Neural cell (in vitro differentiated cells): ENCODE measurements at regions not wholly inside any gene's neighbourhood (a gene's known extent, or its start where the extent isn't known, plus 50 kb on each side); places are given as distances from the start of the nearest gene placed in this dataset.

Experiments
- H2AFZ ChIP-seq: fragments of 200-600, 300-800 bp; sonication (generic), shearing (Covaris generic); 2 replicates; pipeline ENCODE4 v1.6.0; 2014; ENCODE audit warnings: low read depth, mild to moderate bottlenecking, antibody characterized with exemption, low read length, moderate library complexity
- H3F3A ChIP-seq: fragments of 200-600 bp; shearing (Covaris generic); 2 replicates; pipeline ENCODE4 v1.6.1; 2016; ENCODE audit warnings: mild to moderate bottlenecking, moderate library complexity, mixed read lengths, antibody characterized with exemption, low read length; ENCODE audit not compliant: insufficient read depth, poor library complexity, severe bottlenecking
- H3K27ac ChIP-seq: fragments of 200-600, 300-800 bp; sonication (generic), shearing (Covaris generic); 2 replicates; pipeline ENCODE4 v1.5.1; 2014; ENCODE audit warnings: mild to moderate bottlenecking, low read length, moderate library complexity
- H3K27me3 ChIP-seq: fragments of 300-800, 200-600 bp; sonication (generic), shearing (Covaris generic); 2 replicates; pipeline ENCODE4 v1.6.0; 2014; ENCODE audit warnings: mild to moderate bottlenecking, low read depth, low read length, moderate library complexity; ENCODE audit not compliant: insufficient read depth
- H3K36me3 ChIP-seq: fragments of 300-800, 200-600 bp; sonication (generic), shearing (Covaris generic); 2 replicates; pipeline ENCODE4 v1.5.1; 2014; ENCODE audit warnings: mild to moderate bottlenecking, antibody characterized with exemption, low read length, moderate library complexity; ENCODE audit not compliant: insufficient read depth
- H3K4me2 ChIP-seq: fragments of 300-800, 200-600 bp; sonication (generic), shearing (Covaris generic); 2 replicates; pipeline ENCODE4 v1.6.0; 2014; ENCODE audit warnings: mild to moderate bottlenecking, low read length
- H3K4me3 ChIP-seq: fragments of 300-800, 200-600 bp; sonication (generic), shearing (Covaris generic); 2 replicates; pipeline ENCODE4 v1.5.1; 2014; ENCODE audit warnings: mild to moderate bottlenecking, low read length, moderate library complexity
- H3K79me2 ChIP-seq: fragments of 200-600 bp; shearing (Covaris generic); replicated peaks from 2 replicates; pipeline ENCODE4 v1.6.0; 2014; ENCODE audit warnings: mild to moderate bottlenecking, low read length, moderate library complexity; ENCODE audit not compliant: insufficient read depth
- H3K9ac ChIP-seq: fragments of 300-800, 200-600 bp; sonication (generic), shearing (Covaris generic); 2 replicates; pipeline ENCODE4 v1.6.1; 2016; ENCODE audit warnings: mild to moderate bottlenecking, low read length, mixed read lengths
- H3K9me2 ChIP-seq: fragments of 200-600 bp; shearing (Covaris generic); 2 replicates; pipeline ENCODE4 v1.6.1; 2016; ENCODE audit warnings: mild to moderate bottlenecking, low read length, mixed read lengths; ENCODE audit not compliant: insufficient read depth
- H3K9me3 ChIP-seq: fragments of 200-600, 300-800 bp; sonication (generic), shearing (Covaris generic); 2 replicates; pipeline ENCODE4 v1.6.1; 2016; ENCODE audit warnings: mild to moderate bottlenecking, mixed run types, low read length, moderate library complexity, mixed read lengths
- H4K20me1 ChIP-seq: fragments of 200-600 bp; shearing (Covaris generic); 2 replicates; pipeline ENCODE4 v1.6.1; 2016; ENCODE audit warnings: mild to moderate bottlenecking, mixed run types; ENCODE audit not compliant: insufficient read depth
- CTCF ChIP-seq: fragments of 450-650 bp; IDR thresholded peaks from 2 replicates; pipeline ENCODE4 v1.5.1; 2014; ENCODE audit warnings: antibody characterized with exemption, mild to moderate bottlenecking, moderate library complexity; ENCODE audit not compliant: poor library complexity, severe bottlenecking
- EP300 ChIP-seq: fragments of 450-650 bp; conservative IDR thresholded peaks from 2 replicates; pipeline ENCODE4 v1.6.1; 2014; ENCODE audit warnings: antibody characterized with exemption, mild to moderate bottlenecking, moderate library complexity; ENCODE audit not compliant: poor library complexity, severe bottlenecking
- EZH2 ChIP-seq: fragments of 200-600, 300-800 bp; shearing (Covaris generic), sonication (generic); IDR thresholded peaks from 2 replicates; pipeline ENCODE4 v1.6.1; 2014; ENCODE audit warnings: antibody characterized with exemption, low read length, borderline replicate concordance, mild to moderate bottlenecking; ENCODE audit not compliant: insufficient read depth, poor library complexity, severe bottlenecking
- MXI1 ChIP-seq: fragments of 450-650 bp; conservative IDR thresholded peaks from 2 replicates; pipeline ENCODE4 v1.6.1; 2014; ENCODE audit warnings: antibody characterized with exemption, mild to moderate bottlenecking; ENCODE audit not compliant: poor library complexity, severe bottlenecking
- POLR2AphosphoS5 ChIP-seq: IDR thresholded peaks from 2 replicates; pipeline ENCODE4 v1.6.1; 2012
- RAD21 ChIP-seq: fragments of 450-650 bp; conservative IDR thresholded peaks from 2 replicates; pipeline ENCODE4 v1.6.1; 2014; ENCODE audit warnings: antibody characterized with exemption, mild to moderate bottlenecking, moderate library complexity
- REST ChIP-seq: IDR thresholded peaks from 2 replicates; pipeline ENCODE4 v1.6.1; 2012; ENCODE audit warnings: borderline replicate concordance
- SMC3 ChIP-seq: fragments of 450-650 bp; conservative IDR thresholded peaks from 2 replicates; pipeline ENCODE4 v1.6.1; 2014; ENCODE audit warnings: antibody characterized with exemption, mild to moderate bottlenecking, moderate library complexity; ENCODE audit not compliant: poor library complexity
- TAF1 ChIP-seq: IDR thresholded peaks from 2 replicates; pipeline ENCODE4 v1.6.1; 2012; ENCODE audit warnings: low read depth

GRCh38 chr9:88716596-88717290, 181.8 kb downstream of the NXNL2 start:
- Histone ChIP-seq H3K27ac (no peak overlapping the region), H2AFZ (no peak overlapping the region), H3K36me3 (no peaks in the 10 kb centered on the region), H3K4me3 (no peak overlapping the region), H3K79me2 (no peaks in the 10 kb centered on the region), H3K27me3 (no peaks in the 10 kb centered on the region), H4K20me1 (no peaks in the 10 kb centered on the region), H3K9ac (no peak overlapping the region), H3K9me3 (no peaks in the 10 kb centered on the region), H3F3A (no peaks in the 10 kb centered on the region), H3K9me2 (no peaks in the 10 kb centered on the region), H3K4me2 (no peak overlapping the region)
- no peak for TF ChIP-seq EZH2
- no peak for TF ChIP-seq CTCF
- TF ChIP-seq REST, result no peak
- no peak for TF ChIP-seq POLR2AphosphoS5
- no peak for TF ChIP-seq MXI1
- TF ChIP-seq RAD21, result no peak
- TF ChIP-seq TAF1, result no peak
- no peak for TF ChIP-seq EP300
- no peak for TF ChIP-seq SMC3

GRCh38 chr9:88721025-88721424, 186.0 kb downstream of the NXNL2 start:
- H3K79me2 ChIP-seq, result no peaks in the 10 kb centered on the region
- H3K27ac ChIP-seq, result no peak overlapping the region
- no peaks in the 10 kb centered on the region for H4K20me1 ChIP-seq
- H2AFZ ChIP-seq, result no peak overlapping the region
- H3K27me3 ChIP-seq, result no peaks in the 10 kb centered on the region
- H3K9me3 ChIP-seq, result no peaks in the 10 kb centered on the region
- H3K9me2 ChIP-seq, result no peaks in the 10 kb centered on the region
- TF ChIP-seq TAF1 (no peak), EZH2 (no peak), EP300 (no peak), SMC3 (no peak), POLR2AphosphoS5 (no peak), CTCF (no peak), RAD21 (no peak), MXI1 (no peak)
- H3K4me2 ChIP-seq, result no peak overlapping the region
- H3K9ac ChIP-seq, result no peak overlapping the region
- no peaks in the 10 kb centered on the region for H3F3A ChIP-seq
- H3K4me3 ChIP-seq, result no peak overlapping the region
- H3K36me3 ChIP-seq, result no peaks in the 10 kb centered on the region
